Gastrocnemius medialis (tissue), 4 donors: ENCODE measurements at regions not wholly inside any gene's neighbourhood (a gene's known extent, or its start where the extent isn't known, plus 50 kb on each side); places are given as distances from the start of the nearest gene placed in this dataset.

Experiments
- ATAC-seq, 2 donors: fragments of 150-250 bp; one replicate each; pipeline ENCODE4 v1.9.1; 2016
- DNase-seq, 2 donors: peaks; one replicate each; pipeline ENCODE4 v3.0.0-alpha.2; 2019
- H3K27ac ChIP-seq, 4 donors: fragments of 200-600 bp; sonication (generic); 1 replicate in 1 of 4; 2 replicates in 3 of 4; pipeline ENCODE4 v1.5.1; 2016 to 2018; ENCODE audit warnings: mild to moderate bottlenecking in 2 of 4, moderate library complexity in 1 of 4
- H3K27me3 ChIP-seq, 3 donors: fragments of 200-600 bp; sonication (generic) in 2 of 3; 1 replicate in 1 of 3; 2 replicates in 2 of 3; pipeline versions ENCODE4 v1.5.1 to v1.6.0; 2016 to 2019; ENCODE audit warnings: mild to moderate bottlenecking in 1 of 3, moderate library complexity in 1 of 3
- H3K36me3 ChIP-seq, 2 donors: fragments of 200-600 bp; sonication (generic) in 1 of 2; one replicate each; pipeline ENCODE4 v1.5.1; 2017 to 2018
- H3K4me1 ChIP-seq, 2 donors: fragments of 200-600 bp; sonication (generic) in 1 of 2; one replicate each; pipeline ENCODE4 v1.5.1; 2016 to 2017; ENCODE audit warnings: mild to moderate bottlenecking in 2 of 2
- H3K4me3 ChIP-seq, 4 donors: fragments of 200-600 bp; sonication (generic) in 3 of 4; 1 replicate in 1 of 4; 2 replicates in 3 of 4; pipeline ENCODE4 v1.5.1; 2016 to 2019; ENCODE audit warnings: mild to moderate bottlenecking in 2 of 4
- H3K9me3 ChIP-seq, 3 donors: fragments of 200-600 bp; sonication (generic) in 2 of 3; 1 replicate in 1 of 3; 2 replicates in 2 of 3; pipeline ENCODE4 v1.5.1; 2016 to 2019
- CTCF ChIP-seq, 5 experiments: fragments of 450-650 bp in 3 of 5; fragments of 200-600 bp in 2 of 5; sonication (generic) in 2 of 5; IDR thresholded peaks in 4 of 5; conservative IDR thresholded peaks in 1 of 5; 1 replicate in 4 of 5; 2 replicates in 1 of 5; pipeline ENCODE4 v1.5.1; 2016 to 2019; ENCODE audit warnings: antibody characterized with exemption in 5 of 5, mild to moderate bottlenecking in 3 of 5, moderate library complexity in 3 of 5
- POLR2A ChIP-seq, 2 donors: fragments of 450-650 bp; IDR thresholded peaks; one replicate each; pipeline ENCODE4 v1.6.1; 2017; ENCODE audit warnings: antibody characterized with exemption in 2 of 2, mild to moderate bottlenecking in 2 of 2, moderate library complexity in 2 of 2
- in situ Hi-C, 4 donors: fragments of 200-750 bp; cut with MboI; loops; one replicate each; pipeline versions ENCODE4 v1.15.0 to v1.8.0; 2017; ENCODE audit warnings: low sequenced_read_pairs in 4 of 4
- intact Hi-C: fragments of 100-400 bp; cut with DNase I; formaldehyde crosslinking; loops from one replicate; pipeline ENCODE4 v1.15.1; 2023; ENCODE audit warnings: low total_unique reads

DNA sequence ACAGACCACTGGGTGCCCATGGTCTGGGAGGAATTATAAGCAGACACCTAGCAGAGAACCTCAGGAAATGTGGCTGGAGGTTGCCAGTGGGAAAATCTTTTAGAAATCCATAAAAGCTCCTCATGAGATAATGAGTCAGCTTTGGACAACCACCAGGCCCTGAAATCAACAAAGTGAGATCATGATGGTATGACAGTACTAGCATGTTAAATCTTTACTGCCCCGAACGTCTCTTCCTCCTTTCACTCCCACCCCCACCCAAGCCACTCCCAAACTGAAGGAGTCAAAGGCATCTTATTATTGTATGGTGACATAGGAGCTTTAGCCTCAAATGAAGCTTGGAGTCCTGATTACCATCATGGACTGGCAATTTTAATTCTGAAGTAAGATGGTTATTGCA, 240.0 kb downstream of the DIO2 start:
- no peak overlapping the region for H3K27ac ChIP-seq
- no peaks in the 10 kb centered on the region for H3K27me3 ChIP-seq
- no peaks in the 10 kb centered on the region for H3K4me1 ChIP-seq
- intact Hi-C loops, result no loop called here
- no peaks in the 10 kb centered on the region for H3K36me3 ChIP-seq
- H3K9me3 ChIP-seq, result no peaks in the 10 kb centered on the region
- no peak overlapping the region for H3K4me3 ChIP-seq
- TF ChIP-seq CTCF (IDR thresholded peaks at IDR 0.05 in 4 of 5, conservative IDR thresholded peaks at IDR 0.05 in 1 of 5) (no peak), POLR2A (IDR thresholded peaks at IDR 0.05) (no peak)
- ATAC-seq (no peak), DNase-seq (peak in 1 of 2 donors; percentile 15)
- in situ Hi-C loops, result no loop called here

DNA sequence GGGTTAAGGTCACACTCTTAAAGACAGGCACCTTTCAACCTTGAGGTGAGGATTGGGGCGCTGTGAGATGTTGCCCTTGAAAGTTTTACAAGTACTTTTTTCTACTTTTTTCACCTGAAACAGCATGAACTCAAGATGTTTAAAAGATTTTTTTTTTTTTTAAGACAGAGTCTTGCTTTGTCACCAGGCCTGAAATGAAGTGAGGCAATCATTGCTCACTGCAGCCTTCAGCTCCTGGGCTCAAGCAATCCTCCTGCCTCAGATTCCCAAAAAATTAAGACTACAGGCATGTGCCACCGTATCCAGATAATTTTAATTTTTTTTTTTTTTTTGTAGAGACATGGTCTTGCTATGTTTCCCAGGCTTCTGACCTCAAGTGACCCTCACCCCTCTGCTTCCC, 243.9 kb downstream of the DIO2 start:
- Histone ChIP-seq H3K9me3 (no peaks in the 10 kb centered on the region), H3K36me3 (no peaks in the 10 kb centered on the region), H3K4me1 (no peaks in the 10 kb centered on the region), H3K27ac (no peak overlapping the region), H3K27me3 (no peaks in the 10 kb centered on the region), H3K4me3 (no peak overlapping the region)
- no peak for ATAC-seq
- in situ Hi-C loops (no loop called here), intact Hi-C loops (no loop called here)
- TF ChIP-seq POLR2A (IDR thresholded peaks at IDR 0.05) (no peak), CTCF (IDR thresholded peaks at IDR 0.05 in 4 of 5, conservative IDR thresholded peaks at IDR 0.05 in 1 of 5) (no peak)
- no peak for DNase-seq

DNA sequence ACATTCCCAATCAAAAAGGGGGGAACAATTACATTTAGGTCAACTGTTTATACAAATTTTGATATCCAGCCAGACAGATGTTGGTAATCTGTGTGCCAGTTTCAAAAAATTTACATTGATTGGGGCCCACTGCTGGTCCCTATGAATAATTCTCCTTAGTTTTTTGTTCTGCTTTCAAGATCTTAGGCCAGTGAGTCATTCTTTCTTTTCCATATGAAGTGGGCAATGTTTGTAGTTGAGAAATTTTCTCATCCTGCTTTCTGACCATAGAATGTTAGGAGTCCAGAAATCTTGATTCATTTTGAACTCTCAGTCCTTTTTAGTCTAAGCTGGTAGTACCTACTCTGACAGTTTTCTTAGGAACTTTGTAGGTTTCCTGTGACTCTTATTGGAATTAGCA, 244.3 kb downstream of the DIO2 start:
- H3K27ac ChIP-seq, result no peak overlapping the region
- no peaks in the 10 kb centered on the region for H3K36me3 ChIP-seq
- no peaks in the 10 kb centered on the region for H3K27me3 ChIP-seq
- ATAC-seq, result no peak
- no peak overlapping the region for H3K4me3 ChIP-seq
- in situ Hi-C loops (no loop called here), intact Hi-C loops (no loop called here)
- no peak for TF ChIP-seq CTCF (IDR thresholded peaks at IDR 0.05 in 4 of 5, conservative IDR thresholded peaks at IDR 0.05 in 1 of 5)
- TF ChIP-seq POLR2A (IDR thresholded peaks at IDR 0.05), result no peak
- no peak for DNase-seq
- H3K9me3 ChIP-seq, result no peaks in the 10 kb centered on the region
- H3K4me1 ChIP-seq, result no peaks in the 10 kb centered on the region

- Histone ChIP-seq H3K4me3 (no peak overlapping the region), H3K4me1 (no peaks in the 10 kb centered on the region), H3K36me3 (no peaks in the 10 kb centered on the region), H3K27ac (no peak overlapping the region), H3K9me3 (no peaks in the 10 kb centered on the region), H3K27me3 (no peaks in the 10 kb centered on the region)
- intact Hi-C loops, result no loop called here
- DNase-seq (no peak), ATAC-seq (no peak)
- TF ChIP-seq POLR2A (IDR thresholded peaks at IDR 0.05) (no peak), CTCF (IDR thresholded peaks at IDR 0.05 in 4 of 5, conservative IDR thresholded peaks at IDR 0.05 in 1 of 5) (no peak)
- in situ Hi-C loops, result no loop called here
Observed at GRCh38 chr14:79965896-79966295, 245.4 kb downstream of the DIO2 start.

DNA sequence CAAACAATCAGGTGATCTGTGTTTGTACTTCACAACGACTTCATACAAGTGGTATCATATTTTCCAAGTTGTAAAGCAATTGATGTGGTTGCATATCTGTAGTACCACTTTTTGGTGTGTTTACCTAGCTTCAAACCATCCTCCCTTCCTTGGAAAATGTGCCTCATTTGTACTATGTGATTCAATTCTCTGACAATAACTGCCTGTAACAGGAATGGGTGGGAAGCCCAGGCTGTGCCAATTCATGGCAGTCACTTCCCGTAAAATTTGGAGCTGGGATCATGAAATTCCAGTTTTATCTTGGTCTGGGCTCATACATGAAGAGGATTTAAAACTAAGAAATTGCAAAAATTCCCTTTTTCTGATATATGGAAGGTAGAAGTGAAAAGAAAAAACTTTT, 250.1 kb downstream of the DIO2 start:
- Histone ChIP-seq H3K4me1 (no peaks in the 10 kb centered on the region), H3K9me3 (no peaks in the 10 kb centered on the region), H3K4me3 (no peak overlapping the region), H3K27me3 (no peaks in the 10 kb centered on the region), H3K27ac (no peak overlapping the region), H3K36me3 (no peaks in the 10 kb centered on the region)
- intact Hi-C loops (no loop called here), in situ Hi-C loops (no loop called here)
- no peak for DNase-seq
- ATAC-seq, result no peak
- TF ChIP-seq CTCF (IDR thresholded peaks at IDR 0.05 in 4 of 5, conservative IDR thresholded peaks at IDR 0.05 in 1 of 5) (no peak), POLR2A (IDR thresholded peaks at IDR 0.05) (no peak)
